GM19455 (cell line): ENCODE measurements at regions not wholly inside any gene's neighbourhood (a gene's known extent, or its start where the extent isn't known, plus 50 kb on each side); places are given as distances from the start of the nearest gene placed in this dataset.
"Not testable (repeated sequence)": the region's sequence is repeated elsewhere in the genome, so short reads cannot be mapped to it uniquely, and the experiment has no call there.

Experiments
- ATAC-seq: cut with Tn5 transposase; IDR thresholded peaks from one replicate; pipeline ENCODE4 v1.9.1; 2021; ENCODE audit not compliant: unreplicated experiment

DNA sequence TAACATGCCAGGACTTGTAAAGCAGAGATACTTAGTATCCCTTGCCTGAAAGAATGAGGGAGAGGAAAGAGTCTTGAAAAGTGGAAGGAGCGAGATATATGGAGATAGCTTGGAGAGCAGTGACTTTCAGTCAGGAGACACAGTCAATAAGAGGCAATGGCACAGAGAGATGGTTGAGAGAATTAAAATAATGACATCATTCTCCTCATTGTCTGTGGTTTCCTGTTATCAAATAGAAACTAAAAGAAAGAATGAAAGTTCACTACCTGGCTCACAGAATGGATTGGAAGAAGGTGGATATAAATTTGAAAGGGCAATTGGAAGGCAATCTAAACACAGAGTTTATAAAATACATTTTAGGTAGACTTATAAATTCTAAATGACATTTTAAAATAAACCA, 760.2 kb upstream of the AADAT start:
- no peak for ATAC-seq

DNA sequence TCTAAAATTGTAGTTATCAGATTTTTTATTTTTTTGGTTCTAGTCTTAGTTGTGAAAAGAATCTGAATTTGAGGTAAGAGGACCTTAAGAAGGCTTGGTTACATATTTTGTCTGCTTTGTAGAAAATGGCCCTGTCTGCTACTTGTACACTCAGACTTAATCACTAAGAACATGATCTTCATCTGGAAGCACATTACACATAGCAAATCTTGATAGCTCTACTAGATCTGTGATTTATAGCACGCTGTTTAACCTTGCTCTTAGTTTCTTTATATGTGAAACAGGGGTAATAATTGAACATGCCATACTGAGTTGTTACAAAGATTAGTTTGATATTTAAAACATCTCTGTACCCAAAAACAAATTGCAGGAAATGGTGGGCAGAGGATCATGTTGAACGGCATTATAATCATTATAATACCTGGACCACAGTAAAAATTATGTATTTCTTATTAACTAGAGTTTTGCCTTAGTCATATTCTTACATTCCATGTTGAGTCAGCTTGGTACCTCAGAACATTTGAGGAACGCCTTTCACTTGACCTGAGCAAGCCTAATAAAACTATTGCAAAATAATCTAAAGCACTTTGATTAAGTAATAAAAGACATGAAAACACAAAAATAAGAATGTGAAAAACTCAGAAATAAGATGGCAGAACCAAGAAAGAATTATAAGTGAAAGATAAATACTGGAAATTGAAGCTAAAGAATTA, 738.0 kb upstream of the AADAT start:
- no peak for ATAC-seq

DNA sequence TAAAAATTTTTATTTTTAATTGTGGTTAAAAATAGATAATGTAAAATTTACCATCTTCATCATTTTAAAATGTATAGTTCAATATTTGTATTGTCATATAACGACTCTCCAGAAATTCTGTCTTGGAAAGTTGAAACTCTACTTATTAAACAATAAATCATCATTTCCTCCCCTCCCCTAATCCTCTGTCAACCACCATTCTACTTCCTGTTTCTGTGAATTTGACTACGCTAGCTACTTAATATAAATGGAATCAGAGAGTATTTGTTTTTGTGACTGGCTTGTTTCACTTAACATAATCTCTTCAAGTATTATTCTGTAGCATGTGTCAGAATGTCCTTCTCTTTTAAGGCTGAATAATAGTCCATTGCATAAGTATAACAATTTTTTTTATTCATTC, 729.0 kb upstream of the AADAT start:
- ATAC-seq = no peak

DNA sequence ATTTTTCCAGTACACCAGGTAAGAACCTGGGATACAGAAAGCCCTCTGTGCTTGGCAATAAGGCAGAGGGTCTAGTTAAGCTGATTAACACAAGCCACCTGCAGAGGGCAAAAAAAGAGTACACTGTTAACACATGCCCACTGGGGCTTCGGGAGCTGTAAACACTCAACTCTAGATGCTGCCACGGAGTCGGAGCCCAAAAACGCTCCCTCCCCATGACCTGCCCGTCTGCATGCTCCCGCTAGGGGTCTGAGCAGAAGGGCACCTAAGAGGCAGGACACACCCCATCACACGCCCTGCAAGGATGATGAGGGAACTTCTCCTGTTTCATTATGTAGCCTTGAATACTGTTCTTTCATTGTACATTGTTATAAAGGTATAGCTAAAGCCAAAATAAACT, 715.6 kb upstream of the AADAT start:
- ATAC-seq = no peak

DNA sequence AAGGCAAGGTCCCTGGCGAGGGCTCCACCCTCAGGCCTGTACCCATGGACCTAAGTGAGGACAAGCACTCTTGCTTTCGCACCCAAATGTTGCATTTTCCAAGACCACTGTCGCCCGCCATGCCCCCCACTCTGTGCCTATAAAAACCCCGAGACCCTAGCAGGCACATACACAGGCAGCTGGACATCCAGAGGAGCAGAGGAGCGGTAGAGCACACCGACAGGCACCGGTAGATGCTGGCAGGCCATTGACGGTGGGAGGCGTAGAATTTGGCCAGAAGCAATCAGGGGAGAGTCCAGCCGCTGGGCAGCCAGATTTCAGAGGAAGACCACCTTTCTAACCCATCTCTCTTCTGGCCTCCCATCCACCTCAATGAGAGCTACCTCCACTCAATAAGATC, 715.2 kb upstream of the AADAT start:
- no peak for ATAC-seq

DNA sequence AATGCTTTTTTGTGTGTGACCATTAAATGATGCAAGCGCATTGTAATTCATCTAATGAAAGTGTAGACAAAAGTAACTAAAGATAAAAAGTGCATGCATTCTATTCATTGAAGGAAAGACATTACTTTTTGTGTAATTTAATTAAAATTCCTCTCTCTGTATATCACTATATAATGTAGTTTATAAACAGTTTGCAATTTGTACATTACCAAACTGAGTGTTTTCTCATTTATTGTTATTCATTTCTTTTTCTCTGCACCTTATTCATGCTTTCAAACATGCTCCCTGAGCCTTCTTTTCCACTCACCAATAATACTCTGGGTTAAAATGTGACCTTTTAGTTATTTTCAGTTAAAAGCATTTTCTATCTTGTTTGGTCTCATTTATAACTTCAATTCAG, 713.7 kb upstream of the AADAT start:
- ATAC-seq = no peak

DNA sequence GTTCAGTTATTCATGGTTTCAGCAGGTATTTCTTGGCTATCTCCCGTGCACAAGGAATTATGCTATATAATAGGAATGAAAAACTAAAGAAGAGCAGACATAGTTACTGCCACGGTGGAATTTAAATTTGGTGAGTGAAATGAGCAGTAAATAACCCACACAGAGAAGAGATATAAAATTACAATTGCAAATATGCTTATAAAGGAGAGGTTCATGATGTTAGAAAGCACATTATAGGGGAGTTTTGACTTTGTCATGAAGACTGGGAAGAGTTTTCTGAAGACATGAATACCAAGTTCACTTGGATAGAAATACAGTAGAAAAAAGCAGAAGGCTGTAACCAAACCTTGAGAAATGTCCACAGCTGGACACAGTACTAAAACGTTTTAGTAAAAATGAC, 712.0 kb upstream of the AADAT start:
- no peak for ATAC-seq

DNA sequence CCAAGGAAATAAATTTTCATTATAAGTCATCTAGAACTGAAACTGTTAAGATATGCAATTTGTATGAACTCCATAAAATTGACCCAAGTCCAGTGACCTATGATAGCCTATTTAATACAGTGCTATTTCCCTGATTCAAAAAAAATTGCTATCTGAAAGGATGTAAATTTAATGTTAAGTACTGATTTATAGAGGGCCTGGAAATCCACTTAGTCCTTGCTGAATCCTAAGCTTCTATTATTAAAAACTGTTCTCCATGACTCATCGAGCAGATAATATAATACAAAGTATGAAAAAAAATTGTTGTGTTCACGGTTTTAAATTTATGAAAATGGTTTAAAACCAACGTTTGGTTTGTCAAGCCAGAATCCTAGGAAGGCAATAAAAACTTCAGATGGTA, 704.8 kb upstream of the AADAT start:
- ATAC-seq = no peak

DNA sequence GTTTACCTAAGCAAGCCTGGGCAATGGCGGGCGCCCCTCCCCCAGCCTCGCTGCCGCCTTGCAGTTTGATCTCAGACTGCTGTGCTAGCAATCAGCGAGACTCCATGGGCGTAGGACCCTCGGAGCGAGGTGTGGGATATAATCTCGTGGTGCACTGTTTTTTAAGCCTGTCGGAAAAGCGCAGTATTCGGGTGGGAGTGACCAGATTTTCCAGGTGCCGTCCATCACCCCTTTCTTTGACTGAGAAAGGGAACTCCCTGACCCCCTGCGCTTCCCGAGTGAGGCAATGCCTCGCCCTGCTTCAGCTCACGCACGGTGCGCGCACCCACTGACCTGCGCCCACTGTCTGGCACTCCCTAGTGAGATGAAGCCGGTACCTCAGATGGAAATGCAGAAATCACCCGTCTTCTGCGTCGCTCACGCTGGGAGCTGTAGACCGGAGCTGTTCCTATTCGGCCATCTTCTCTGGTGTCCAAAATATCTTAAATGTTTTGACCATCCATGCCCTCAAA, 698.8 kb upstream of the AADAT start:
- ATAC-seq = not testable (repeated sequence)

DNA sequence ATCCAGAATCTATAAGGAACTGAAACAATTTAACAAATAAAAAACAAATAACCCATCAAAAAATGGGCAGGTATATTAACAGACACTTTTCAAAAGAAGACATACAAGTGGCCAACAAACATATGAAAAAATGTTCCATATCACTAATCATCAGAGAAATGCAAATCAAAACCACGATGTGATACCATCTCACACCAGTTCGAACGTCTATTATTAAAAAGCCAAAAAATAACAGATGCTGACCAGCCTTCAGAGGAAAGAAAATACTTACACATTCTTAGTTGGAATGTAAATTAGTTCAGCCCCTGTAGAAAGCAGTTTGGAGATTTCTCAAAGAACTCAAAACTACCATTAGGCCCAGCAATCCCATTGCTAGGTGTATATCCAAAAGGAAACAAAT, 687.9 kb upstream of the AADAT start:
- no peak for ATAC-seq

DNA sequence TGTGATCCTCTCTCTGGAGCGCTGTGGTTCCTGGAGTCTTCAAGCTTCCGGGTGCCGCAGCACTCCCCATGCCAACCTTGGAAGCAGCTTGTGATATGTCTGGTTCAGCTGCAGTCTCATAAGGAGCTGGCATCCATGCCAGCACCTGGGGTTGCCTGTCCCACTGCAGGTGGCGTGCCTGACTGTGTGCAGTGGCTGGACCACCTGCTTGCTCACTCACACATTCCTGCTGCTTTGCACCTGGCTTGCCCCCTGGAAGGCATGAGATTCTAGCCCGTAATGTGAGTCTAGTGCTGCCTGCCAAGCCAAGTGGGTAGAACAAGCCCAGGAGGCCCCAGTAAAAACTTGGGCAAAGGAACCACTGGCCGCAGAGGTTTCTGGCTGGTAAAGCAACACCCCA, 687.2 kb upstream of the AADAT start:
- ATAC-seq = no peak

DNA sequence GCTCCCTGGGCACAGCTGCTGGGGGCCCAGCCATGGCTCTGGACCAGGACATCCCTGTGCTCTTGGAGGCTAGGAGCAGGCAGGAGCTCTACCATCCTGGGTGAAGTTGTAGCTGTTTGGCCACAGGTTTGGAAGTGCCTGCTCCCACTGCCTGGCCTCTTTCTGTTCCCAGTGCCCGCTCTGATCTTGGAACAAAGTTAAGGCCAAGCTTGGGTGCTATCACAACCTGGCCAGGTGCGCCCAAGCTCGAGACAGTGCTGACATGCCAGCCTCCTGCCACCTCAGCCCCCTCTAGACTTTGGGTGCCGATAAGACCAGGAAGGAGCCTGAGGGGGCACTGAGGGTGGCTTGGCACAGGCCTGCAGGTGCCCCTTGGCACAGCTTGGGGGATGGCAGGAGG, 686.1 kb upstream of the AADAT start:
- no peak for ATAC-seq

DNA sequence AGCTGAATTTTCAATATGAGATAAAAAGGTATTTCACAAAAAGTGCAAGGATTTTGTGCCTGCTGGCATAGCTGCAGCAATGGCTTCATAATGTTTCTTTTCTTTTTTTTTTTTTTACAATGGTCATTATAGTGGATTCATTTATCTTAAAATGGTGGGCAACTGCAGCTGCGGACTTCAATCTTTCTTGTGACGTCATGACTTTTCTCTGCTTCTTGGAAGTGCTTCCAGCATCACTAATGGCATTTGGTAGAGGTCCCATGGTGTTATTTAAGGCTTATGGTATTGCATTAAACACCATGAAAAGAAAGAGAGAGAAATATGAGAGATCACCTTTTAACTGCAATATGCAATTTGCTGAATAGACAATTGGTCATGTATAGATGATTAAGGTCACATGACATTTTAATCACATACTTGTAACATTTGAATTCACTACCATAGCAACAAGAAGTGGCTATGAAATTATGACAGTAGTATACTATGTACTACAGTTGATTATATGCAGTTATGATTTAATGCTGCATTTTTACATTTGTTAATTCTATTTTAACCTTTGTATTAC, 684.0 kb upstream of the AADAT start:
- ATAC-seq = no peak

DNA sequence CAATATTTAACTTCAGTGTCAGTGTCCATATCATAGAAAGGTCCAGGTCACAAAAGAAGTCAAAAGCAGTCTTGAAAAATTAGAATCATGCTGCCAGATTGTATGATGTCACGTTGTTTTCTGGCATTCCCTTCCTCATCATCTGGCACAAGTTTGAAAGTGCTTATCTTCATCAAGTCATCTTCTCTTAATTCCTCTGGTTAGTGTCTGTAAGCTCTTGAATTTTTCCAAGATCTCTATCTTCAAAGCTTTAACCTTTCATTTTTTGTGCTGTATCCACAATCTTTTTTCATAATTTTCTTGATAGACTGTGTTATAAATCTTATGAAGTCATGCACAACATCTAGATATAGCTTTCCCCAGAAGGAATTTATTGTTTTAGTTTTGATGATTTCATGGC, 682.7 kb upstream of the AADAT start:
- no peak for ATAC-seq

DNA sequence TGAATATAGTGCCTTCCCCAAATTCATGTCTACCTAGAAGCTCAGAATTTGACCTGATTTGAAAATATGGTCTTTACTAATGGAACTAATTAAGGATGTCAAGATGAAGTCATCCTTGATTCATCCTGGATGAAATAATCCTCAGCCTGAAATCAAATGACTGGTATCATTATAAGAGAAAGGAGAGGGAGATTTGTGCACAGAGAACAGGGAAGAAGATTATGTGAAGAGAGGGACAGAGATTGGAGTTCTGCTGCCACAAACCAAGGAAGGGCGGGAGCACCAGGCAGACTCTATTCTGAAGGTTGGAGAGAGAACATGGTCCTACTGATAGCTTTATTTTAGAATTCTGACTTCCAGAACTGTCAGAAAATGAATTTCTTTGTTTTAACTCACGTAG, 680.9 kb upstream of the AADAT start:
- no peak for ATAC-seq

DNA sequence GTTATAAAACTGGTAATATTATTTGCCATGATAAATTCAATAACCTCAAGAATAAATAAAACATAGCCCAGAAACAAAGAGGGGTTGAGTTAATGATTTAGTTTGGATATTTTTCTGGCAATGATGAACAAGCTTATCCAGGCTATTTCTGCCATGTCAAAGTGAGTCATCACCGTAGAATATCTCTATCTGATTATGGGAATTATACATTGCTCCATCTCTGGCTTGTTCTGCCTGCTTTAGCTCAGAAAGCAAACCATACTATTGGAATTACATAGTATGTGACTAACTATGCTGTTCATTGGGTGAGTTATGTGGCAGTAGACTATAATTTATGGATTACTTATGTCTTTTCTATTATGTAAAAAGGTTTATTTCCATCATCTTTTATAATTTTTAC, 680.1 kb upstream of the AADAT start:
- no peak for ATAC-seq

DNA sequence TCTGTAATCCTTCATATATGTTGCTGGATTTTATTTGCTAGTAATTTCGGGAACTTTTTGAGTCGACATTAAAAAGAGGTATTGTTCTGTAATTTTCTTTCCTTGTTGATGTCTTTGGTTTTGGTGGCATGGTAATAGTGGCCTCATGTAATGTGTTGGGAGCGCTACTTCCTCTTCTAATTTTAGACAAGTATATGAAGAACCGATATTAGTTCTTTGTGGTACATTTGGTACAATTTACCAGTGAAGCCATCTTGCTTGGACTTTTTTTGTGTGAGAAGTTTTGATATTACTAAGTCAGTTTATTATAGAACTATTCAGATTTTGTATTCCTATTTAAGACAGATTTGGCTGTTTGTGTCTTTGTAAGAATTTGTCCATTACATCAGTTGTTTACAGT, 669.2 kb upstream of the AADAT start:
- ATAC-seq = no peak

DNA sequence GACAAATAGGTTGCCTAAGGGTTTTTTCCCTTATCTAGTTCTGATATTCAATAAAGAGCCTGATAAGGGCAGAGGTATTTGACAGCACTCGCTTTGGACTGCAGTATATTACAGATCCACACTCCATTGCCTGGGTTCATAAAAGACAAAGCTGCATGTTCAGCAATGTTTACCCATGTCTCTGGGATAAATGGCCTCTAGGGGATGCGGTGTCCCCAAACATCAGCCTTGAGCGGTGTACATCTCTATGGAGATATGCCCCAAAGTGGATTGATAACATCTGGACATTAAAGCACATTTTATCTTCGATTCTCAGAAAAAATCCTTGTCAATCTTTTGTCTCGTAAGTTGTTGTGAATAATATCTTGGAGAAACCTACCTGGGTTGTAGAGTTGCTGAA, 660.8 kb upstream of the AADAT start:
- ATAC-seq = no peak

DNA sequence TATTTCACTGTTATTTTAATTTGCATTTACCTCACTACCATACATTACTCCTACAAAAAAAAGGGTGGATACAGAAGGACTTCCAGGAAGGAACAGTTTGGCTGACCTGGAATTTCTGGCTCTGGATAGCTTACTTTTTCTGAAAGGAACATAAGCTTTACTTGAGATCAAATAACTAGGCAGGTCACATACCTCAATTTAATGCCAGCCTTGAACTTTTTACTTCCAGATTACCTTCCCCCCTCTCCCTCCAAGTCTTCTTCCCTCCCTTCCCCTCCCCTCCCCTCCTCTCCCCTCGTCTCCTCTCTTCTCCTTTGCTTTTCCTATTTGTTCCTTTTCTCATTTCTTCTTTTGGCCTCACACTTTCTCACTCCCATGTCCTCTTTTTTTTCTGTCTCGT, 659.2 kb upstream of the AADAT start:
- no peak for ATAC-seq

DNA sequence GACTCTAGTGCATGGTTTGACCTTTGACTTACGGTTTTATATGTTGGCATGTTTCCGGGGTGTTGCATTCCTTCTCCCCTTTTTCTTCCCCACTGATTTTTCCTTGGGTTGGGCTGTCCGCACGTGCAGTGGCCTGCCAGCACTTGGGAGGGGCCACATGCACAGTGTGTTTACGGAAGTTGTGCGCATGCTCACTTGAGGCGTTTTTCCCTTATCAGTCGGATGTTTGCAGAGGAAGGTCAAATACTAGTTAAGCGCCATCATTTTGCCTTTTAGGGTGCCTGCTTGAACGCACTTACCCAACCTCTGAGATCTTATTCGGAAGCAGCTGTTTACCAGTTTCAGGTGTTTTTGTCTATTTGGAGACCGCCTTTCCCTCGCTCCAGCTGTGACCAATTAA, 653.9 kb upstream of the AADAT start:
- ATAC-seq = no peak

DNA sequence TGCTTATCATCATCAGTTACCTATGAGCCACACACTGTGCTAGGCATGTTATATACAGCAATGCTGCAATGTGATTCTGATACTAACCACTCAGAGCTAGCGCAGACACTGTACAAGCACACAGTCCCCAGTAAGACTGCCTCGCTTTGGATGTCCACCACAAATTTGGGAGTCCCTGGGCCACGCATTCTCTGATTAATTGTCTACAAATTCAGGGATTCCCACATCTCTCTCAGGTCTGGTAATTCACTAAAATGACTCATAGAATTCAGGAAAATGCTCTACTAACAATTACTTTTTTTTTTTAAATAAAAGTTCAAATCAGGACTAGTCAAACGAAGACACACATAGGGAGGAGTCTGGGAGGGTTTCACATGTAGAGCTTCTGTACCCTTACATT, 652.1 kb upstream of the AADAT start:
- ATAC-seq = no peak

DNA sequence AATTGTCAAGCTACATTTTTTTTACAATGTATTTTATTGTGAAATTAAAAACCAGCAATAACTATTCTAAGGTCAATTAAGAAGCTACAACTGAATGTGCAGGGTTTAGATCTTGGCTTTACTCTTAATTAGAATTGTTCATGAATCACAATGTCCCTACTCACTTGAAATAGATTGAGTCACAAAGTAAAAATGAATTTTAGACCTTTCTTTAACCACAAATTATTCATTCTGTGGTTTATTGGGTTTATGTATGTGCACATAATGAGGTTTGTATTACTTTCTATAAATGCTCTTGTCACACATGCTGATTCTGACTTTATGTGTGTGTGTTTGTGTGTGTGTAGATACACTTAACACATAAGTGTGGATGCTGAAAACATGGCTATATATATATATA, 647.0 kb upstream of the AADAT start:
- ATAC-seq = no peak

DNA sequence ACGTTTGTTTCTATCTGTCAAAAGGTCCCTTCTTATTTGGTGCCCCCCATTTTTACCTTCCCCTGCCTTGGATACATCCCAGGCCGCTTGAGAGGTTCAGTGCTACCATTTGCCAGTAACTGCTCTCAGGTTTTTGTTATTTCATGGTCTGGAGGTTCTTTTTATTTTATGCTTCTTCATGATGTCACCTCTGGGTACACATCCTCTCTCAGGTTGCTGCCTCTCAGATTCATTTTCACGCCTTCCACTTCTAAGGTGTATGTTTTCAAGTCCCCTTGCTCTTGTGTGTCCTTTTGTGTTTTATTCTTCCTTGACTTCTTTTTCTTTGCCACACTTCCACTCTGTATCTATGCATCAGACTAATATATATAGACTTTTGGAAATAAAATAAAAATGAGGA, 640.1 kb upstream of the AADAT start:
- ATAC-seq = no peak
